ENCODE measurements at regions not wholly inside any gene's neighbourhood (a gene's known extent, or its start where the extent isn't known, plus 50 kb on each side); places are given as distances from the start of the nearest gene placed in this dataset.

- Mint-ChIP-seq H3K4me3 (no peak overlapping the region), H3K4me1 (no peaks in the 10 kb centered on the region), H3K27me3 (peaks cover 6% of the 10 kb centered on the region), H3K36me3 (no peaks in the 10 kb centered on the region), H3K27ac (no peak overlapping the region), H3K9me3 (no peaks in the 10 kb centered on the region)
- ATAC-seq (ENCODE audit: low read depth) (no peak), DNase-seq (ENCODE audit: low spot score in 2 of 2) (no peak)
Observed at GRCh38 chr22:49333206-49333605, 494.5 kb downstream of the BRD1 start.

GRCh38 chr22:49332691-49333090 is 495.0 kb downstream of the BRD1 start:
- Mint-ChIP-seq H3K27me3 (peaks cover 6% of the 10 kb centered on the region), H3K27ac (no peak overlapping the region), H3K9me3 (no peaks in the 10 kb centered on the region), H3K4me1 (no peaks in the 10 kb centered on the region), H3K4me3 (no peak overlapping the region), H3K36me3 (no peaks in the 10 kb centered on the region)
- ATAC-seq (ENCODE audit: low read depth) (no peak), DNase-seq (ENCODE audit: low spot score in 2 of 2) (no peak)

- ATAC-seq (ENCODE audit: low read depth), result no peak
- peaks cover 6% of the 10 kb centered on the region for H3K27me3 Mint-ChIP-seq
- no peaks in the 10 kb centered on the region for H3K9me3 Mint-ChIP-seq
- H3K4me3 Mint-ChIP-seq, result no peak overlapping the region
- H3K4me1 Mint-ChIP-seq, result no peaks in the 10 kb centered on the region
- no peak overlapping the region for H3K27ac Mint-ChIP-seq
- DNase-seq (ENCODE audit: low spot score in 2 of 2), result no peak
- H3K36me3 Mint-ChIP-seq, result no peaks in the 10 kb centered on the region
Observed at GRCh38 chr22:49331878-49332277, 495.8 kb downstream of the BRD1 start.

- H3K4me1 Mint-ChIP-seq, result no peaks in the 10 kb centered on the region
- H3K27me3 Mint-ChIP-seq, result peaks cover 6% of the 10 kb centered on the region
- no peak overlapping the region for H3K4me3 Mint-ChIP-seq
- ATAC-seq (ENCODE audit: low read depth) (no peak), DNase-seq (ENCODE audit: low spot score in 2 of 2) (no peak)
- H3K36me3 Mint-ChIP-seq, result no peaks in the 10 kb centered on the region
- peaks cover 3% of the 10 kb centered on the region for H3K9me3 Mint-ChIP-seq
- no peak overlapping the region for H3K27ac Mint-ChIP-seq
Observed at GRCh38 chr22:49331223-49331815, 496.4 kb downstream of the BRD1 start.

- peaks cover 3% of the 10 kb centered on the region for H3K9me3 Mint-ChIP-seq
- DNase-seq (ENCODE audit: low spot score in 2 of 2), result no peak
- H3K4me1 Mint-ChIP-seq, result no peaks in the 10 kb centered on the region
- H3K36me3 Mint-ChIP-seq, result no peaks in the 10 kb centered on the region
- no peak overlapping the region for H3K27ac Mint-ChIP-seq
- H3K4me3 Mint-ChIP-seq, result no peak overlapping the region
- ATAC-seq (ENCODE audit: low read depth), result no peak
- H3K27me3 Mint-ChIP-seq, result peaks cover 6% of the 10 kb centered on the region
Observed at GRCh38 chr22:49330421-49331222, 497.1 kb downstream of the BRD1 start.

GRCh38 chr22:49329636-49330035 is 498.0 kb downstream of the BRD1 start:
- Mint-ChIP-seq H3K4me1 (no peaks in the 10 kb centered on the region), H3K36me3 (no peaks in the 10 kb centered on the region), H3K27me3 (peaks cover 4% of the 10 kb centered on the region), H3K27ac (no peak overlapping the region), H3K9me3 (peaks cover 3% of the 10 kb centered on the region), H3K4me3 (no peak overlapping the region)
- no peak for ATAC-seq (ENCODE audit: low read depth)
- no peak for DNase-seq (ENCODE audit: low spot score in 2 of 2)

- peaks cover 3% of the 10 kb centered on the region for H3K9me3 Mint-ChIP-seq
- DNase-seq (ENCODE audit: low spot score in 2 of 2), result no peak
- H3K27me3 Mint-ChIP-seq, result peaks cover 4% of the 10 kb centered on the region
- no peaks in the 10 kb centered on the region for H3K4me1 Mint-ChIP-seq
- ATAC-seq (ENCODE audit: low read depth), result no peak
- no peaks in the 10 kb centered on the region for H3K36me3 Mint-ChIP-seq
- no peak overlapping the region for H3K27ac Mint-ChIP-seq
- no peak overlapping the region for H3K4me3 Mint-ChIP-seq
Observed at GRCh38 chr22:49328630-49329405, 498.9 kb downstream of the BRD1 start.

- no peak overlapping the region for H3K4me3 Mint-ChIP-seq
Observed at GRCh38 chr22:49328118-49328475, 499.6 kb downstream of the BRD1 start.

GRCh38 chr22:49327411-49328117 is 500.1 kb downstream of the BRD1 start:
- Mint-ChIP-seq H3K4me3 (no peak overlapping the region), H3K9me3 (peaks cover 3% of the 10 kb centered on the region), H3K27me3 (peaks cover 9% of the 10 kb centered on the region), H3K27ac (no peak overlapping the region), H3K4me1 (no peaks in the 10 kb centered on the region), H3K36me3 (no peaks in the 10 kb centered on the region)
- DNase-seq (ENCODE audit: low spot score in 2 of 2) (no peak), ATAC-seq (ENCODE audit: low read depth) (no peak)

More at GRCh38 chr22:49328118-49328475, 499.6 kb downstream of the BRD1 start:
- no peak for DNase-seq (ENCODE audit: low spot score in 2 of 2)
- Mint-ChIP-seq H3K27ac (no peak overlapping the region), H3K9me3 (peaks cover 3% of the 10 kb centered on the region), H3K36me3 (no peaks in the 10 kb centered on the region), H3K4me1 (no peaks in the 10 kb centered on the region), H3K27me3 (peaks cover 8% of the 10 kb centered on the region)
- no peak for ATAC-seq (ENCODE audit: low read depth)

GRCh38 chr22:49326558-49326957 is 501.1 kb downstream of the BRD1 start:
- Mint-ChIP-seq H3K4me1 (no peaks in the 10 kb centered on the region), H3K27ac (no peak overlapping the region), H3K4me3 (no peak overlapping the region), H3K27me3 (peaks cover 9% of the 10 kb centered on the region), H3K36me3 (no peaks in the 10 kb centered on the region), H3K9me3 (peaks cover 3% of the 10 kb centered on the region)
- DNase-seq (ENCODE audit: low spot score in 2 of 2), result no peak
- no peak for ATAC-seq (ENCODE audit: low read depth)

GRCh38 chr22:49325531-49326395 is 501.9 kb downstream of the BRD1 start:
- no peak overlapping the region for H3K27ac Mint-ChIP-seq
- peaks cover 11% of the 10 kb centered on the region for H3K27me3 Mint-ChIP-seq
- H3K4me3 Mint-ChIP-seq, result no peak overlapping the region
- no peak for ATAC-seq (ENCODE audit: low read depth)
- H3K4me1 Mint-ChIP-seq, result no peaks in the 10 kb centered on the region
- H3K9me3 Mint-ChIP-seq, result peaks cover 3% of the 10 kb centered on the region
- no peak for DNase-seq (ENCODE audit: low spot score in 2 of 2)
- no peaks in the 10 kb centered on the region for H3K36me3 Mint-ChIP-seq

- Mint-ChIP-seq H3K36me3 (no peaks in the 10 kb centered on the region), H3K27me3 (peaks cover 9% of the 10 kb centered on the region), H3K4me1 (no peaks in the 10 kb centered on the region), H3K4me3 (no peak overlapping the region), H3K27ac (no peak overlapping the region), H3K9me3 (peaks cover 3% of the 10 kb centered on the region)
- DNase-seq (ENCODE audit: low spot score in 2 of 2), result no peak
- no peak for ATAC-seq (ENCODE audit: low read depth)
Observed at GRCh38 chr22:49324527-49325491, 502.9 kb downstream of the BRD1 start.
